Astrocyte of the spinal cord (primary cell): ENCODE measurements at regions not wholly inside any gene's neighbourhood (a gene's known extent, or its start where the extent isn't known, plus 50 kb on each side); places are given as distances from the start of the nearest gene placed in this dataset.

ENCODE experiments used
- DNase-seq: peaks from one replicate; pipeline ENCODE4 v3.0.0; 2011; ENCODE audit warnings: low read depth, low spot score
- H3K4me3 ChIP-seq: 2 replicates; pipeline ENCODE4 v1.5.1; 2011; ENCODE audit warnings: low read depth, mild to moderate bottlenecking, low read length, moderate library complexity
- in situ Hi-C: cut with HindIII; loops from 2 replicates; pipeline ENCODE4 v1.10.0; 2017; ENCODE audit warnings: low sequenced_read_pairs
- TF ChIP-seq, protein P1 (sequence below): IDR thresholded peaks from 2 replicates; pipeline ENCODE4 v1.5.1; 2012; ENCODE audit warnings: low read depth, mild to moderate bottlenecking, low read length, inconsistent platforms

DNA sequence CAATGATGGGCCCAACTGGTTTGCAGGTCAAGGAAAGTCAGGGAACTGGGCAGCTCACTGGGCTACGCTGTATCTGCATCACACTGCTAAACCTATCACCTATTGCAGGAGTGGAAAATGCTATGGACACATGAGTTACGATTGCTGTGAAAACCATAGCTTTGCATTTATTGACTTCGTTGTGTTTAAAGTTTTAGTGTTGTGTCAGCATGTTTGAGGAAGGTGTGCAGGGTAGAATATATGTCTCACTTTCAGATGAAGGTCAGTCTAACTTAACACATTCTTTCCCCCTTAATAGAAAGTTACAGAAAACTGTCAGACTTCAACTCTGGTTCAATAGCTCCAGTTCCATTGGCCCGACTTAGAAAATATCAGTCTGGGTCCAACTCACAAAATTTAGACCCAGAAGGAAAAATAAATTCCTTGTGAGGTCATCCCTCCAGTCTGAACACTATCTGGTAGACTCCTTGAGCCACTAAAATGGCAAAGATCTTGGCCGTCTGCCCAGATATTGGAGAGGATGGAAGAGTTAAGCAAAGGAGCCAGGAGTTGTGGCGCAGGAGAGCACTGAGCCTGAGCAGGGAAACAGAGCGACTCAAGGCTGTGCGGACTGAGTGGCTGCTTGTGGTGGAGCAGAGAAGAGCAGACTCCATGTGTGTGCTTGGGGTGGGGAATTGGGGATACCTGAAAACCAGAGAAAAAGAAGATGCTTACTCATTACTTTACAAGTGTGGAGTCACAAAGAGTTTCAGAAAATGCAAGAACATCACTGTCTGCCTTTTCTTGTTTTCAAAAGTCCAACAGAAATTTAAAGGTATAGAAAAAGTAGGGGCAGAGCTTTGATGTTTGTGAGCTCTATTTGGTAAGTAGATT is 518.5 kb downstream of the FGF9 start:
- in situ Hi-C loops, result no loop called here
- H3K4me3 ChIP-seq, result no peak overlapping the region
- DNase-seq, result no peak
- TF ChIP-seq, protein P1, sequence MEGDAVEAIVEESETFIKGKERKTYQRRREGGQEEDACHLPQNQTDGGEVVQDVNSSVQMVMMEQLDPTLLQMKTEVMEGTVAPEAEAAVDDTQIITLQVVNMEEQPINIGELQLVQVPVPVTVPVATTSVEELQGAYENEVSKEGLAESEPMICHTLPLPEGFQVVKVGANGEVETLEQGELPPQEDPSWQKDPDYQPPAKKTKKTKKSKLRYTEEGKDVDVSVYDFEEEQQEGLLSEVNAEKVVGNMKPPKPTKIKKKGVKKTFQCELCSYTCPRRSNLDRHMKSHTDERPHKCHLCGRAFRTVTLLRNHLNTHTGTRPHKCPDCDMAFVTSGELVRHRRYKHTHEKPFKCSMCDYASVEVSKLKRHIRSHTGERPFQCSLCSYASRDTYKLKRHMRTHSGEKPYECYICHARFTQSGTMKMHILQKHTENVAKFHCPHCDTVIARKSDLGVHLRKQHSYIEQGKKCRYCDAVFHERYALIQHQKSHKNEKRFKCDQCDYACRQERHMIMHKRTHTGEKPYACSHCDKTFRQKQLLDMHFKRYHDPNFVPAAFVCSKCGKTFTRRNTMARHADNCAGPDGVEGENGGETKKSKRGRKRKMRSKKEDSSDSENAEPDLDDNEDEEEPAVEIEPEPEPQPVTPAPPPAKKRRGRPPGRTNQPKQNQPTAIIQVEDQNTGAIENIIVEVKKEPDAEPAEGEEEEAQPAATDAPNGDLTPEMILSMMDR, result no peak

DNA sequence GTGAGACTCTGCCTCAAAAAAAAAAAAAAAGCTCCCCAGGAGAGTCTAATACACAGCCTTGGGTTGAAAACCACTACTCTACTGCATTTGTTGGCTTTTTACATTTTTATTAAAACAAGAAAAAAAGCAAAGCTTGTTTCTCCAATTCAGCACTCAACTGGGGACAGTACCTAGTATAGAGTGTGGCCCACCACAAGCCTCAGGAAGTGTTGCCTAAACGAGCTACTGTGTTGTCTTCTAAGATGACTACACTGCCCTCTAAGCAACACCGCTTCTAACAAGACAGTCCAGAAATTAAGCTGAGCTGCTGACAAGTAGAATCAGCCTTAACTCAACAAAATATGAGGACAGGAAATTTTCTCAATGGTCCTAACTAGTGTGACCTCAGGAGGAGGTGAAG is 522.2 kb downstream of the FGF9 start:
- no peak for DNase-seq
- in situ Hi-C loops, result no loop called here
- no peak overlapping the region for H3K4me3 ChIP-seq
- TF ChIP-seq, protein P1, result no peak

DNA sequence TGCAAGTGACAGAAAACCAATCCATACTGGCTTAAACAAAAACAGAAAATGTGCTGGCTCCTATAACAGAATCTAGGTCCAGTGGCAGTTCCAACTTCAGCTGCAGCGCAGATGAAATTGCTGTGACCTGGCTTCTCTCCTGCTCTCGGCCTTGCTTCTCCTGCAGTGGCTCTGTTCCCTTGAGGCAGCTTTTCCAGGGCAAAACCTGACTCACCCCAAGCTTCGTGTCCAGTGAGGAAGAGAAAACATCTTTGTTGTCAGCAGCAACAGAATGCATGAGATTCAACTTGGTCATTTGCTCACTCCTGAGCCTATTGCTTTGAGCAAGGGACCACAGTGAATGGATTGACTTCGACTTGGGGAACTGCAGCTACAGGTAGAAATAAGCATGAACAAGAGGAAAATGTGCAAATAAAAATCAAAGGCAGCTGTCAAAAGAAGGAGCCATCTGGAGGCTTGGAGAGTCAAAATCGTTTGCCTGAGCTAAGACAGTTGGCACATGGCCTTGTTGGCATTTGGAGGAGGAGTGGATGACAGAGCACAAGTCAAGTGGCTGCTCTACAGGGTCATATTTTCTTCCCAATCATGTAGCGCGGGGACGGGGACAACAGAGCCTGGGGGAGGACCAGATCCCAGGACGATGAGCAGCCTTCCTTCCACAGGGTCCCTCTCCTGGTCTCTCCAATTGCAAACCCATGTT is 523.4 kb downstream of the FGF9 start:
- in situ Hi-C loops, result no loop called here
- no peak for DNase-seq
- H3K4me3 ChIP-seq, result no peak overlapping the region
- TF ChIP-seq, protein P1, result no peak

DNA sequence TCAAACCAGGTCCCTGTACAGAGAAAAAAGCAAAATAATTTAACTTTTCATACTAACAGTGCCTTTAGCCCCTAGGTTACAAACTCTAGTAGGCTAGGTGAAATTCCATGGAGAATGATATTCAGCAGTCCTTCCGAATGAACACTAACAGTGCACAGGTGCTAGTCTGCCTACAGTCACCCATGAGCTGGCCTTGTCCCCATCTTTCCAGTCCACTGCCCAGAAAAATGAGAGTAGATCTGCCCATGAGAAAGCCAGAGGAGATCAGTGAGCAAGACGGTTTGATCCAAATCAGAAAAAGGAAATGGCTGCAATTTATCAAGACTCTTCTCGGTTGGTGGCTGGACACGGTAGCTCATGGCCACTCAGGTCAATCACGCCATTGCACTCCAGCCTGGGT is 524.9 kb downstream of the FGF9 start:
- TF ChIP-seq, protein P1, result no peak
- in situ Hi-C loops, result no loop called here

DNA sequence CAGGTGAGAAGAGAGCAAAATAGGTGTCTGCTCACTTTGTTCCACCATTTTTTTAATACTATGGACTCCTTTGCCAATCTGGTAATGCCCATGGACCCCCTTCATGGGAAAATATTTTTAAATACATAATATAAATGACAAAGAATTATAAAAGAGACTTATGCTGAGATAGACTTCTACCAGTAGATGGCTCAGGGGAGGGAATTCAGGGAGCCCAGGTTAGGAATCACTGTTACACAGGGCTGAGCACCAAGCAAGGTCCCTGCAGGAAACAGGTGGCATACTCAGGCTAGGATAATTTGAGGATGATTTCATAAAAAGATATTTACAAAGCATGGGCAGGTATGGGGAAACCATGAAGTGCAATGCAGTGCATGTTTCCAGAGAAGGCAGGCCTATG is 525.9 kb downstream of the FGF9 start:
- DNase-seq, result no peak
- TF ChIP-seq, protein P1, result no peak
- no peak overlapping the region for H3K4me3 ChIP-seq
- in situ Hi-C loops, result no loop called here

More for the DNA sequence above, 524.9 kb downstream of the FGF9 start:
- H3K4me3 ChIP-seq, result no peak overlapping the region
- no peak for DNase-seq

DNA sequence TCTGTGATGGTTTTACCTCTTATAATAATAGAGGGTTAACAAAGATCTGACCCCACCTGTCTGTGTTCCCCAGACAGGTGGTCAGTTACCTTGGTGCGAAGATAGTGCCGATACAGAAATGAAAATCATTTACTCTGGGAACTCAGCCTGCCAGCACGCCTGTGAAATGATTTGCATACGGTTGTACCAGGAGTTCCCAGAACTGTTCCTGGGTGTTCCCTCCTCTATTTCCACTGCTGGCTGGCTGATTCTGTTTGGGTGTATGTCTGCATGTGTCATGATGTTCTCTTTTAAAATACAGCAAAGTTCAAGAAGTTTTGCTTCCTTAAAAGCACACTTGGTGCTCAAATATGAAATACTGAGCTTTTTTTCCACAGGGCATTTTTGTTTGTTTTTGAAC is 527.1 kb downstream of the FGF9 start:
- no peak overlapping the region for H3K4me3 ChIP-seq
- in situ Hi-C loops, result no loop called here
- TF ChIP-seq, protein P1, result no peak
- no peak for DNase-seq
